Kidney epithelial cell (primary cell): ENCODE measurements at regions not wholly inside any gene's neighbourhood (a gene's known extent, or its start where the extent isn't known, plus 50 kb on each side); places are given as distances from the start of the nearest gene placed in this dataset.
"Not testable (repeated sequence)": the region's sequence is repeated elsewhere in the genome, so short reads cannot be mapped to it uniquely, and the experiment has no call there.

Experiments used
- DNase-seq: peaks from one replicate; pipeline ENCODE4 v3.0.0-alpha.2; 2010; ENCODE audit warnings: low read depth
- H3K27me3 ChIP-seq: 2 replicates; pipeline ENCODE4 v1.6.0; 2011; ENCODE audit warnings: low read length; ENCODE audit not compliant: control insufficient read depth, insufficient read depth
- H3K36me3 ChIP-seq: 2 replicates; pipeline ENCODE4 v1.5.1; 2011; ENCODE audit warnings: low read length; ENCODE audit not compliant: control insufficient read depth, insufficient read depth
- H3K4me3 ChIP-seq: 2 replicates; pipeline ENCODE4 v1.5.1; 2011; ENCODE audit warnings: low read depth, mild to moderate bottlenecking, control low read depth, low read length
- TF ChIP-seq, protein P1 (sequence below): IDR thresholded peaks from 2 replicates; pipeline ENCODE4 v1.5.1; 2011; ENCODE audit warnings: mild to moderate bottlenecking, moderate library complexity, low read length, control low read depth, inconsistent platforms; ENCODE audit not compliant: insufficient read depth, poor library complexity, severe bottlenecking

DNA sequence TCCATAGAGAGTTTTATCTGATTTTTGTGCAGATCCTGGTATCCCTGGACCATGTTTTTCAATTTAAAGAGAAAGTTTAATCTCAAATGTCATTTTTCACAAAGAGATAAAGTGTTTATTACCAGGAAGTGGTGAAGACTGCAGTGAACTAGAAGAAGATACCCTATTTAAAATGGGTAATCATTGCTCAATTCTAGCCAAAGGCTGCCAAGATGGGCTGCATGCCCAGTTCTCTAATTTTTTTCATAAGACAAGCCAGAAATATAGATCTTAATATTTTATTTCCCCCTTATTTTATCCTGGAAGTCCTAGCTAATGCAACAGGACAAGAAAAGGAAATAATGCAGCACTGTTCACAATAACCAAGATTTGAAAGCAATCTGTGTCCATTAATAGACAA is 343.5 kb downstream of the PCNX1 start:
- H3K27me3 ChIP-seq: no peaks in the 10 kb centered on the region
- DNase-seq: no peak
- TF ChIP-seq, protein P1, sequence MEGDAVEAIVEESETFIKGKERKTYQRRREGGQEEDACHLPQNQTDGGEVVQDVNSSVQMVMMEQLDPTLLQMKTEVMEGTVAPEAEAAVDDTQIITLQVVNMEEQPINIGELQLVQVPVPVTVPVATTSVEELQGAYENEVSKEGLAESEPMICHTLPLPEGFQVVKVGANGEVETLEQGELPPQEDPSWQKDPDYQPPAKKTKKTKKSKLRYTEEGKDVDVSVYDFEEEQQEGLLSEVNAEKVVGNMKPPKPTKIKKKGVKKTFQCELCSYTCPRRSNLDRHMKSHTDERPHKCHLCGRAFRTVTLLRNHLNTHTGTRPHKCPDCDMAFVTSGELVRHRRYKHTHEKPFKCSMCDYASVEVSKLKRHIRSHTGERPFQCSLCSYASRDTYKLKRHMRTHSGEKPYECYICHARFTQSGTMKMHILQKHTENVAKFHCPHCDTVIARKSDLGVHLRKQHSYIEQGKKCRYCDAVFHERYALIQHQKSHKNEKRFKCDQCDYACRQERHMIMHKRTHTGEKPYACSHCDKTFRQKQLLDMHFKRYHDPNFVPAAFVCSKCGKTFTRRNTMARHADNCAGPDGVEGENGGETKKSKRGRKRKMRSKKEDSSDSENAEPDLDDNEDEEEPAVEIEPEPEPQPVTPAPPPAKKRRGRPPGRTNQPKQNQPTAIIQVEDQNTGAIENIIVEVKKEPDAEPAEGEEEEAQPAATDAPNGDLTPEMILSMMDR: no peak

DNA sequence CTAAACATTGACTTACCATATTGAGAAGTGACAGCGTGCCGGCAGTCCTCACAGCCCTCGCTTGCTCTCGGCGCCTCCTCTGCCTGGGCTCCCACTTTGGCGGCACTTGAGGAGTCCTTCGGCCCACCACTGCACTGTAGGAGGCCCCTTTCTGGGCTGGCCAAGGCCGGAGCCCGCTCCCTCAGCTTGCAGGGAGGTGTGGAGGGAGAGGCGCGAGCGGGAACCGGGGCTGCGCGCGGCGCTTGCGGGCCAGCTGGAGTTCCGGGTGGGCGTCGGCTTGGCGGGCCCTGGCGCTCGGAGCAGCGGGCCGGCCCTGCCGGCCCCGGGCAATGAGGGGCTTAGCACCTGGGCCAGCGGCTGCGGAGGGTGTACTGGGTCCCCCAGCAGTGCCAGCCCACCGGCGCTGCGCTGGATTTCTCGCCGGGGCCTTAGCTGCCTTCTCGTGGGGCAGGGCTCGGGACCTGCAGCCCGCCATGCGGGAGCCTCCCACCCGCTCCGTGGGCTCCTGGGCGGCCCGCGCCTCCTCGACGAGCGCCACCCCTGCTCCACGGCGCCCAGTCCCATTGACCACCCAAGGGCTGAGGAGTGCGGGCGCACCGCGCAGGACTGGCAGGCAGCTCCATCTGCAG is 346.9 kb downstream of the PCNX1 start:
- H3K36me3 ChIP-seq, DNase-seq, H3K4me3 ChIP-seq, H3K27me3 ChIP-seq: not testable (repeated sequence)

More for the DNA sequence above, 343.5 kb downstream of the PCNX1 start:
- no peak overlapping the region for H3K4me3 ChIP-seq
- H3K36me3 ChIP-seq: no peaks in the 10 kb centered on the region

DNA sequence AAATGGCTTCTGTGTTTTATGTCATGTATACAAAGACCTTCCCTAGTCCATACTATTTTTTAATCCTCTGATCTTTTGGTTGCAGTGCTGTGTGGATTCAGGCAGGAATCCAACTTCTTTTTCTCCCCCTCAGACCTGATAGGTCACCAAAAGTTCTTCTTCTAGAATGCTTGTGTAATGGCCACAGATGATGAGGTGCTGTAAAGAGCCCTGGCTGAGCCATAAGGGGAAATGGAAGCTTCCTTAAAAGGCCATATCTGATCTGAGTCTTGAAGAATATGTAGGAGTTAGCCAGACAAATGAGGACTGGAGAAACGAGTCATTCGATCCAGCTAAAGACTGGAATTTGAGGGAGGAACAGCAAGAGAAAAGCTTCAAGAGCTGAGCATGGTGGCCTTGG is 353.9 kb downstream of the PCNX1 start:
- H3K27me3 ChIP-seq: no peaks in the 10 kb centered on the region
- H3K36me3 ChIP-seq: no peaks in the 10 kb centered on the region
- TF ChIP-seq, protein P1: no peak
- no peak overlapping the region for H3K4me3 ChIP-seq
- no peak for DNase-seq

DNA sequence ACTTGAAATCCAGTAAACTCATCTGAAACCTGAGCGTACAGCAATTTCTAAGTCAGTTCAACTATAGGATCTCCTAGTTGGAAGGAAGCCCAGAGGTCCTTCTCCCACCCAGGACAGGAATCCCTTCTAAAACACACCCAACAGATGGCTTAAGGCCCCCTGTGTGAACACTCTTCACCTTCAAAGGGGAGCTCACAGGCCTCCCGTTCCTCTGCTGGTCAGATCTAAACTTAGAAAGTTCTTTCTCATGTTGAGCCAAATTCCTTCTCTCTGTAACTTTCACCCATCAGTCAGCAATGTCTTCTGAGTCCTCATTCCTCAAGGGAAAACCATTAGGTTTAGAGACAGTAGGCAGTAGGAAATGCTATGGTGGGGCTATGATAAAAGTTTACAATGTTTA is 355.2 kb downstream of the PCNX1 start:
- DNase-seq: no peak
- Histone ChIP-seq H3K4me3 (no peak overlapping the region), H3K27me3 (no peaks in the 10 kb centered on the region), H3K36me3 (no peaks in the 10 kb centered on the region)
- TF ChIP-seq, protein P1: no peak

GRCh38 chr14:71264260-71264659 is 357.0 kb downstream of the PCNX1 start:
- no peaks in the 10 kb centered on the region for H3K36me3 ChIP-seq
- no peaks in the 10 kb centered on the region for H3K27me3 ChIP-seq
- TF ChIP-seq, protein P1: no peak
- no peak for DNase-seq
- H3K4me3 ChIP-seq: no peak overlapping the region

- no peak for DNase-seq
- H3K36me3 ChIP-seq: no peaks in the 10 kb centered on the region
- TF ChIP-seq, protein P1: no peak
Measured at GRCh38 chr14:71267007-71267513, 359.8 kb downstream of the PCNX1 start.

More at GRCh38 chr14:71267007-71267513, 359.8 kb downstream of the PCNX1 start:
- Histone ChIP-seq H3K27me3 (no peaks in the 10 kb centered on the region), H3K4me3 (no peak overlapping the region)
